KMS-11 (cell line): ENCODE measurements at regions not wholly inside any gene's neighbourhood (a gene's known extent, or its start where the extent isn't known, plus 50 kb on each side); places are given as distances from the start of the nearest gene placed in this dataset.

Experiments
- H2AFZ ChIP-seq: fragments of 200-600 bp; sonication (generic); 2 replicates; pipeline ENCODE4 v1.6.1; 2016; ENCODE audit warnings: antibody characterized with exemption, mixed run types, low read depth
- H3K27ac ChIP-seq: fragments of 200-600 bp; sonication (generic); 2 replicates; pipeline ENCODE4 v1.6.1; 2016; ENCODE audit warnings: mild to moderate bottlenecking, mixed run types
- H3K27me3 ChIP-seq: fragments of 200-600 bp; sonication (generic); 2 replicates; pipeline ENCODE4 v1.6.1; 2017; ENCODE audit warnings: mild to moderate bottlenecking, low read depth, mixed run types, moderate library complexity; ENCODE audit not compliant: insufficient read depth
- H3K36me3 ChIP-seq: fragments of 200-600 bp; sonication (generic); 2 replicates; pipeline ENCODE4 v1.6.1; 2017; ENCODE audit warnings: mild to moderate bottlenecking, mixed run types; ENCODE audit not compliant: insufficient read depth
- H3K4me1 ChIP-seq: fragments of 200-600 bp; sonication (generic); 2 replicates; pipeline ENCODE4 v1.6.1; 2016; ENCODE audit warnings: mild to moderate bottlenecking, low read depth, mixed run types; ENCODE audit not compliant: poor library complexity, severe bottlenecking
- H3K4me2 ChIP-seq: fragments of 200-600 bp; sonication (generic); 2 replicates; pipeline ENCODE4 v1.7.0; 2016; ENCODE audit warnings: mild to moderate bottlenecking, mixed run types
- H3K4me3 ChIP-seq: fragments of 200-600 bp; sonication (generic); IDR thresholded peaks from 2 replicates; pipeline ENCODE4 v1.6.1; 2017; ENCODE audit warnings: low read depth, low read length, mixed read lengths; ENCODE audit not compliant: insufficient read depth
- H3K79me2 ChIP-seq: fragments of 200-600 bp; sonication (generic); 2 replicates; pipeline ENCODE4 v1.6.1; 2016; ENCODE audit warnings: low read depth, mixed run types; ENCODE audit not compliant: insufficient read depth
- H3K9ac ChIP-seq: fragments of 200-600 bp; sonication (generic); 2 replicates; pipeline ENCODE4 v1.6.1; 2016; ENCODE audit warnings: mild to moderate bottlenecking, mixed run types
- H4K20me1 ChIP-seq: fragments of 200-600 bp; sonication (generic); 2 replicates; pipeline ENCODE4 v1.6.1; 2016; ENCODE audit warnings: mild to moderate bottlenecking, mixed run types; ENCODE audit not compliant: insufficient read depth
- TF ChIP-seq, protein P1 (sequence below): fragments of 200-600 bp; sonication (generic); conservative IDR thresholded peaks from 2 replicates; pipeline ENCODE4 v1.6.1; 2017; ENCODE audit warnings: low read depth, mild to moderate bottlenecking, antibody characterized with exemption, low read length, moderate library complexity, mixed read lengths

DNA sequence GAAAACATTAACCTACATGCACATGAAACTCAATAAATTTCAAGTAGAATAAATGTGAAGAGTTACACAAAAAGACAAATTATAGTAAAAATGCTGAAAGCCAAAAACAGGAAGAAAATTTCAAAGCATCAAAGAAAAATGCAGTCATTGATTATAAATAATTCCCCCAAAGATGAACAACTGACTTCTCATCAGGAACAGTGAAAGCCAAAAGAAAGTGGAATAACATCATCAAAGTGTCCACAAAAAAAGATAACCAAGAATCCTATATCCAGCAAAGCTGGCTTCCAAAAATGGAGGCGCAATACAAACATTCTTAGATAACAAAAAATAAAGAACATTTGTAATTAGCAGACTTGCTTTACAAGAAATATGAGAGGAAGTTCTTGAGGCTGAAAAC lies 161.6 kb downstream of the CMPK2 start:
- H3K4me2 ChIP-seq = no peak overlapping the region
- H2AFZ ChIP-seq = no peak overlapping the region
- no peaks in the 10 kb centered on the region for H4K20me1 ChIP-seq
- no peaks in the 10 kb centered on the region for H3K4me1 ChIP-seq
- no peaks in the 10 kb centered on the region for H3K36me3 ChIP-seq
- H3K79me2 ChIP-seq = no peaks in the 10 kb centered on the region
- TF ChIP-seq, protein P1, sequence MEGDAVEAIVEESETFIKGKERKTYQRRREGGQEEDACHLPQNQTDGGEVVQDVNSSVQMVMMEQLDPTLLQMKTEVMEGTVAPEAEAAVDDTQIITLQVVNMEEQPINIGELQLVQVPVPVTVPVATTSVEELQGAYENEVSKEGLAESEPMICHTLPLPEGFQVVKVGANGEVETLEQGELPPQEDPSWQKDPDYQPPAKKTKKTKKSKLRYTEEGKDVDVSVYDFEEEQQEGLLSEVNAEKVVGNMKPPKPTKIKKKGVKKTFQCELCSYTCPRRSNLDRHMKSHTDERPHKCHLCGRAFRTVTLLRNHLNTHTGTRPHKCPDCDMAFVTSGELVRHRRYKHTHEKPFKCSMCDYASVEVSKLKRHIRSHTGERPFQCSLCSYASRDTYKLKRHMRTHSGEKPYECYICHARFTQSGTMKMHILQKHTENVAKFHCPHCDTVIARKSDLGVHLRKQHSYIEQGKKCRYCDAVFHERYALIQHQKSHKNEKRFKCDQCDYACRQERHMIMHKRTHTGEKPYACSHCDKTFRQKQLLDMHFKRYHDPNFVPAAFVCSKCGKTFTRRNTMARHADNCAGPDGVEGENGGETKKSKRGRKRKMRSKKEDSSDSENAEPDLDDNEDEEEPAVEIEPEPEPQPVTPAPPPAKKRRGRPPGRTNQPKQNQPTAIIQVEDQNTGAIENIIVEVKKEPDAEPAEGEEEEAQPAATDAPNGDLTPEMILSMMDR = no peak
- no peak overlapping the region for H3K27ac ChIP-seq
- H3K9ac ChIP-seq = no peak overlapping the region
- no peaks in the 10 kb centered on the region for H3K27me3 ChIP-seq
- H3K4me3 ChIP-seq = no peak overlapping the region

GRCh38 chr2:6721395-6721794 lies 144.3 kb downstream of the CMPK2 start:
- TF ChIP-seq, protein P1 = no peak
- Histone ChIP-seq H3K4me3 (no peak overlapping the region), H3K4me2 (no peak overlapping the region), H3K9ac (no peak overlapping the region), H3K36me3 (no peaks in the 10 kb centered on the region), H3K27me3 (no peaks in the 10 kb centered on the region), H2AFZ (no peak overlapping the region), H3K4me1 (no peaks in the 10 kb centered on the region), H4K20me1 (no peaks in the 10 kb centered on the region), H3K79me2 (no peaks in the 10 kb centered on the region), H3K27ac (no peak overlapping the region)

GRCh38 chr2:6722574-6722973 lies 143.1 kb downstream of the CMPK2 start:
- Histone ChIP-seq H3K4me2 (no peak overlapping the region), H3K36me3 (no peaks in the 10 kb centered on the region), H3K4me1 (no peaks in the 10 kb centered on the region), H3K27me3 (no peaks in the 10 kb centered on the region), H3K9ac (no peak overlapping the region), H2AFZ (no peak overlapping the region), H4K20me1 (no peaks in the 10 kb centered on the region), H3K27ac (no peak overlapping the region), H3K4me3 (no peak overlapping the region), H3K79me2 (no peaks in the 10 kb centered on the region)
- TF ChIP-seq, protein P1 = no peak

DNA sequence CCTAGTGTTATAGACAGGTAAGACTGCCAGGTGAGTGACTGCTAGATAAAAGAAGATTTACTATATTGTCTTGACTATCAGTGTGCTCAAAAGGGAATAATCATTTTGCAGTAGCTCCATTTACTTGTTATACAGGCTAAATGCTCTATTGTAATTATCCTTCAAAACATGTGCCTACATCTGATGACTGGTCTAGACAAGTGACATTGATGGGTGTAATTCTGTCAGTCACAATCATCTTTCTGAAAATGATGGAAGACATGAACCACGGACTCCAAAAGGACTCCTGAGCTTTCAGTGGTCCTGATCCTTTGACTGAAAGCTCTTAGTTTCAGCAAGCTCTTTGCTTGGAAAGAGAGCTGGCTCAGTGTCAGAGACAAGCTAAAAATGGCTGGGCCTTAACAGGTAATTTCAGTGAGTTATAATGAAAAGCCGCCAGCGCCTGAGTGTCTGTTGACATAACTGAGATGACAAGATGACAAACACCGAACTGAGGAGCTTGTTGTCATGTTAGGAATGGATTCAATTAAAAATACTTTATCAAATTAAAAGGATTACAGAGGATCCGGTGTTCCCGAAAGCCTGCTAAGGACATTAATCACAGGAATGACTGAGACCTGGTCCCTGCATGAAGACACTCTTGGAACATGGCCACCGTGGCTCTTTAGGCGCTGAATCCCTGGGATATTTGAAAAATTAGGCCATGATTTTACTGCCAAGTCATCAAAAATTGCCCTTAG lies 141.7 kb downstream of the CMPK2 start:
- Histone ChIP-seq H3K4me3 (no peak overlapping the region), H3K79me2 (no peaks in the 10 kb centered on the region), H2AFZ (no peak overlapping the region), H4K20me1 (no peaks in the 10 kb centered on the region), H3K4me1 (no peaks in the 10 kb centered on the region), H3K27me3 (no peaks in the 10 kb centered on the region), H3K9ac (no peak overlapping the region), H3K27ac (no peak overlapping the region), H3K36me3 (no peaks in the 10 kb centered on the region), H3K4me2 (no peak overlapping the region)
- TF ChIP-seq, protein P1 = no peak
